GM23338 (cell line): ENCODE measurements at regions not wholly inside any gene's neighbourhood (a gene's known extent, or its start where the extent isn't known, plus 50 kb on each side); places are given as distances from the start of the nearest gene placed in this dataset.

Experiments used
- ATAC-seq: fragments of 200-7000 bp; cut with Tn5 transposase; 3 replicates; pipeline ENCODE4 v1.9.1; 2020
- DNase-seq: peaks from one replicate; pipeline ENCODE4 v3.0.0-alpha.2; 2015; ENCODE audit warnings: low spot score
- H2AFZ ChIP-seq: fragments of 200-600 bp; sonication (generic); 2 replicates; pipeline ENCODE4 v1.8.0; 2016; ENCODE audit warnings: antibody characterized with exemption, mild to moderate bottlenecking, moderate library complexity
- H3F3A ChIP-seq: fragments of 200-600 bp; sonication (generic); replicated peaks from 2 replicates; pipeline ENCODE4 v1.8.0; 2017; ENCODE audit warnings: antibody characterized with exemption, mixed run types, low read depth
- H3K27ac ChIP-seq: fragments of 200-600 bp; sonication (generic); 2 replicates; pipeline ENCODE4 v1.6.1; 2016; ENCODE audit warnings: low read depth
- H3K27me3 ChIP-seq: fragments of 200-600 bp; sonication (generic); 2 replicates; pipeline ENCODE4 v1.8.0; 2016; ENCODE audit warnings: mild to moderate bottlenecking, mixed run types, moderate library complexity; ENCODE audit not compliant: insufficient read depth
- H3K36me3 ChIP-seq: fragments of 200-600 bp; sonication (generic); 2 replicates; pipeline ENCODE4 v1.8.0; 2016; ENCODE audit warnings: mild to moderate bottlenecking; ENCODE audit not compliant: insufficient read depth
- H3K4me1 ChIP-seq: fragments of 200-600 bp; sonication (generic); 2 replicates; pipeline ENCODE4 v1.8.0; 2016; ENCODE audit warnings: mild to moderate bottlenecking, moderate library complexity; ENCODE audit not compliant: insufficient read depth
- H3K4me2 ChIP-seq: fragments of 200-600 bp; sonication (generic); 2 replicates; pipeline ENCODE4 v1.7.1; 2017; ENCODE audit warnings: mixed run types
- H3K4me3 ChIP-seq: fragments of 200-600 bp; sonication (generic); 2 replicates; pipeline ENCODE4 v1.6.1; 2016; ENCODE audit warnings: mixed run types
- H3K79me2 ChIP-seq: fragments of 200-600 bp; sonication (generic); replicated peaks from 2 replicates; pipeline ENCODE4 v1.8.0; 2017; ENCODE audit warnings: mild to moderate bottlenecking; ENCODE audit not compliant: insufficient read depth
- H3K9me2 ChIP-seq: fragments of 200-600 bp; sonication (generic); 2 replicates; pipeline ENCODE4 v1.8.0; 2017; ENCODE audit not compliant: insufficient read depth
- H4K20me1 ChIP-seq: fragments of 200-600 bp; sonication (generic); replicated peaks from 2 replicates; pipeline ENCODE4 v1.8.0; 2017; ENCODE audit warnings: mild to moderate bottlenecking; ENCODE audit not compliant: insufficient read depth
- H3K27ac Mint-ChIP-seq: 2 replicates; pipeline ENCODE4 v1.8.0; 2020; ENCODE audit warnings: inconsistent platforms, mild to moderate bottlenecking, moderate library complexity, mixed read lengths
- H3K27me3 Mint-ChIP-seq: 3 replicates; pipeline ENCODE4 v1.8.0; 2022; ENCODE audit warnings: low read depth, mild to moderate bottlenecking, moderate library complexity, mixed read lengths, inconsistent platforms; ENCODE audit not compliant: insufficient read depth, poor library complexity
- H3K36me3 Mint-ChIP-seq: 3 replicates; pipeline ENCODE4 v1.8.0; 2021; ENCODE audit warnings: low read depth, mild to moderate bottlenecking, inconsistent platforms, moderate library complexity, mixed read lengths
- H3K4me1 Mint-ChIP-seq: 3 replicates; pipeline ENCODE4 v1.8.0; 2020; ENCODE audit warnings: mild to moderate bottlenecking, inconsistent platforms, mixed read lengths
- H3K4me3 Mint-ChIP-seq: 3 replicates; pipeline ENCODE4 v1.8.0; 2021; ENCODE audit warnings: moderate library complexity, mild to moderate bottlenecking, inconsistent platforms, mixed read lengths
- H3K9me3 Mint-ChIP-seq: 3 replicates; pipeline ENCODE4 v1.8.0; 2020; ENCODE audit warnings: moderate library complexity, mild to moderate bottlenecking, inconsistent platforms, mixed read lengths
- ETS1 ChIP-seq: IDR thresholded peaks from 2 replicates; pipeline ENCODE4 v1.6.1; 2016; ENCODE audit warnings: antibody characterized with exemption
- EZH2 ChIP-seq: fragments of 200-600 bp; sonication (generic); IDR thresholded peaks from one replicate; pipeline ENCODE4 v1.8.0; 2017; ENCODE audit warnings: antibody characterized with exemption, mild to moderate bottlenecking, low read depth; ENCODE audit not compliant: unreplicated experiment
- EZH2phosphoT487 ChIP-seq: fragments of 200-600 bp; sonication (generic); IDR thresholded peaks from one replicate; pipeline ENCODE4 v1.8.1; 2018; ENCODE audit warnings: antibody characterized with exemption; ENCODE audit not compliant: unreplicated experiment
- NANOG ChIP-seq: IDR thresholded peaks from 2 replicates; pipeline ENCODE4 v1.6.1; 2016; ENCODE audit warnings: antibody characterized with exemption, borderline replicate concordance
- POLR2AphosphoS5 ChIP-seq: IDR thresholded peaks from 2 replicates; pipeline ENCODE4 v1.6.1; 2016; ENCODE audit warnings: antibody characterized with exemption, low read depth
- REST ChIP-seq: IDR thresholded peaks from one replicate; pipeline ENCODE4 v1.6.1; 2018; ENCODE audit warnings: antibody characterized with exemption; ENCODE audit not compliant: unreplicated experiment
- ZNF114 ChIP-seq: fragments of 250-450 bp; sonication (Bioruptor Pico); IDR thresholded peaks from 2 replicates; pipeline ENCODE4 v1.5.0; 2020; ENCODE audit warnings: mild to moderate bottlenecking, moderate library complexity
- ZNF331 ChIP-seq: fragments of 250-450 bp; sonication (Bioruptor Pico); IDR thresholded peaks from 2 replicates; pipeline ENCODE4 v1.5.0; 2020; ENCODE audit warnings: low read depth, mild to moderate bottlenecking, moderate library complexity
- ZNF462 ChIP-seq: fragments of 250-450 bp; sonication (Bioruptor Pico); IDR thresholded peaks from 2 replicates; pipeline ENCODE4 v1.5.0; 2020; ENCODE audit warnings: mild to moderate bottlenecking, moderate library complexity

GRCh38 chr2:106580241-106580640 is 93.1 kb downstream of the CD8B2 start:
- Mint-ChIP-seq H3K27ac (no peak overlapping the region), H3K27me3 (peaks cover 32% of the 10 kb centered on the region), H3K9me3 (peaks cover 5% of the 10 kb centered on the region; the same call in 1 of the 3 replicates), H3K4me1 (peaks cover 15% of the 10 kb centered on the region), H3K36me3 (0 out of 3 replicates have a peak, but pooled peaks cover 3% of the 10 kb centered on the region), H3K4me3 (no peak overlapping the region)
- Histone ChIP-seq H3K4me1 (no peaks in the 10 kb centered on the region), H3K4me2 (no peak overlapping the region), H3K9me2 (no peaks in the 10 kb centered on the region), H3K4me3 (no peak overlapping the region), H4K20me1 (no peaks in the 10 kb centered on the region), H3K79me2 (no peaks in the 10 kb centered on the region), H3K36me3 (no peaks in the 10 kb centered on the region), H3K27me3 (peaks cover 42% of the 10 kb centered on the region), H3K27ac (no peak overlapping the region), H3F3A (peaks cover 4% of the 10 kb centered on the region; the same call in 1 of the 2 replicates), H2AFZ (no peak overlapping the region)
- TF ChIP-seq ETS1 (no peak), NANOG (no peak), POLR2AphosphoS5 (no peak), REST (no peak), ZNF462 (CRISPR knock-in tag) (no peak), ZNF114 (no peak), EZH2 (no peak), EZH2phosphoT487 (no peak), ZNF331 (CRISPR knock-in tag) (no peak)
- ATAC-seq (no peak), DNase-seq (no peak)
